Putamen (tissue), 1 donor: ENCODE measurements at regions not wholly inside any gene's neighbourhood (a gene's known extent, or its start where the extent isn't known, plus 50 kb on each side); places are given as distances from the start of the nearest gene placed in this dataset.
A peak's percentile ranks its signal among the peaks of the same experiment; 100 is the strongest.
"Not testable (repeated sequence)": the region's sequence is repeated elsewhere in the genome, so short reads cannot be mapped to it uniquely, and the experiment has no call there.

Experiments used
- DNase-seq: peaks from one replicate; pipeline ENCODE4 v3.0.0-alpha.2; 2016; ENCODE audit warnings: low spot score

DNA sequence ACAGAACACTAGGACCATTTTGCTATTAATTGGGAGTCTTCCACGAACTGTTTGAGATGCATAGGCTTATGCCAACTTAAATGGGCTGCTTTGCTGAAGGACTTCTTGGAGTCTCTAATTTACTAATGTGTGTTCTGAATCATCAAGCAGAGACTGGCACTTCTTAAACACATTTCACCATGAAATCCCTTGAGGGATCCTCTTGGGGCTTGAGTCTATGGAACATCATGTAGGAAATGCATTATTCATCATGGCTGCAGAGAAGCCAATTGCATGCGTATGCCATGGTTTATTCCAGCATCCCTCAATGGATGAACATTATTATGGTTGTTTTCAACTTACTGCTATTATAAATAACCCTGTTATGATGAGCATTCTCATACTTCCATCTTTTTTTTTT lies 73.4 kb downstream of the FGD2 start:
- no peak for DNase-seq

GRCh38 chr6:37081042-37081607 lies 75.7 kb downstream of the FGD2 start:
- no peak for DNase-seq

DNA sequence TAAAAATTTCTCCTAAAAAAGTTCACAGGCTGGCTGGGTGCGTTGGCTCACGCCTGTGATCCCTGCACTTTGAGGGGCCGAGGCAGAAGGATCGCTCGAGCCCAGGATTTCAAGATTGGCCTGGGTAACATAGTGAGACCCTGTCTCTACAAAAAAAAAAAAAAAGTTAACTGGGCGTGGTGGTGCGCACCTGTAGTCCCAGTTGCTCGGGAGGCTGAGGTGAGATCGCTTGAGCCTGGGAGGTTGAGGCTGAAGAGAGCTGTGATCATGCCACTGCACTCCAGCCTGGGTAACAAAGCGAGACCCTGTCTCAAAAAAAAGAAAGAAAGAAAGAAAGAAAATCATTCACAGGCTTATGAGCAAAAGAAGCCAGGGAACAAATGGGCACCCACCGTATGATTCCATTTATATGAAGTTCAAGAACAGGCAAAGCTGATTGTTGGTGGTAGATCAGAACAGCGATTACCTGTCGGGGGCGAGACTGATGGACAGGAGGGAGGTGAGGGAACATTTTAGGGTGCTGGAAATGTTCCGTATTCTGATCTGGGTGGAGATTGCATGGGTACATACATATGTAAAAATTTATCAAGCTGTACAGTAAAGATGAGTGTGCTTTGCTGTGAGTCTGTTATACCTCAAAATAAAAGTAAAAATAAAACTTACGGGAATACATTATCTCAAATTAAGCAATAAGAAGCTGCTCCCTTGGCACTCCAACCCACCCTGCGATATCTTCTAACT lies 77.1 kb downstream of the FGD2 start:
- DNase-seq = no peak

- DNase-seq = peak; percentile 51
Observed at GRCh38 chr6:37083243-37084138, 78.0 kb downstream of the FGD2 start.

- not testable (repeated sequence) for DNase-seq
Observed at GRCh38 chr6:37084665-37085064, 79.2 kb downstream of the FGD2 start.

GRCh38 chr6:37085198-37085597 lies 79.7 kb downstream of the FGD2 start:
- DNase-seq = no peak

DNA sequence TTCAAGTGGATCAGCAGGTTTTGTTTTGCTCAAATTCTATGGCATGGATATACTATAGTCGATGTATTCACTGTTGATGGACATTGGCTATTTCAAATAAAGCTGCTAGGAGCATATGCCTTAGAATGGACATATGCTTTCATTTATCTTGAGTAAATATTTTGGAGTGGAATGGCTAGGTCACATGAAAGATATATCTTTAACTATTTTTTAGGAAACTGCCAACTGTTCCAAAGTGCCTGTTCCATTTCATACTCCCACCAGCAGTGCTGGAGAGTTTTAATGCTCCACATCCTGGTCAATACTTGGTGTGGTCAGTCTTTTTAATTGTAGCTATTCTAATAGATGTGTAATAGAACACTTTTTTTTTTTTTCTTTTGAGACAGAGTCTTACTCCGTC lies 81.1 kb upstream of the PIM1 start:
- DNase-seq = no peak

GRCh38 chr6:37089783-37090182 lies 80.2 kb upstream of the PIM1 start:
- no peak for DNase-seq

DNA sequence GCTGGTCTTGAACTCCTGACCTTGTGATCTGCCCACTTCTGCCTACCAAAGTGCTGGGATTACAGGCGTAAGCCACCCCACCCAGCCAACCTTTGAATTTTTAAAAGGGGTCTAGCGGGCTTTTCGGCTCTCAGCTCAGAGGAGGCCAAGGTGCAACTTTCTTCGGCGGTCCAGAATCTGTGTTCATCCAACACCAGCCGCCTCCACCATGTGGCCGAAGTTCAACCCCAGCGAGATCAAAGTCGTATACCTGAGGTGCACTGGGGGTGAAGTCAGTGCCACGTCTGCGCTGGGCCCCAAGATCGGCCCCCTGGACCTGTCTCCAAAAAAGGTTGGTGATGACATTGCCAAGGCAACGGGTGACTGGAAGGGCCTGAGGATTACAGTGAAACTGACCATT lies 78.8 kb upstream of the PIM1 start:
- DNase-seq = not testable (repeated sequence)

DNA sequence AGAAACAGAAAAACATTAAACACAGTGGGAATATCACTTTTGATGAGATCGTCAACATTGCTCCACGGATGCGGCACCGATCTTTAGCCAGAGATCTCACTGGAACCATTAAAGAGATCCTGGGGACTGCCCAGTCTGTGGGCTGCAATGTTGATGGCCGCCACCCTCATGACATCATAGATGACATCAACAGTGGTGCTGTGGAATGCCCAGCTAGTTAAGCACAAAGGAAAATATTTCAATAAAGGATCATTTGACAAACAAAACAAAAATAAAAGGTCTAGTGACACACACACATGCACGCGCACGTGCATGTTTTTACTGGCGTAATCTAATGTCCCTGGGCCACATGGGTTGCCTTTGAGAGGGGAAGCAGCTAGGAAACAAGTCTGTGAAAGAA lies 78.4 kb upstream of the PIM1 start:
- DNase-seq = not testable (repeated sequence)

DNA sequence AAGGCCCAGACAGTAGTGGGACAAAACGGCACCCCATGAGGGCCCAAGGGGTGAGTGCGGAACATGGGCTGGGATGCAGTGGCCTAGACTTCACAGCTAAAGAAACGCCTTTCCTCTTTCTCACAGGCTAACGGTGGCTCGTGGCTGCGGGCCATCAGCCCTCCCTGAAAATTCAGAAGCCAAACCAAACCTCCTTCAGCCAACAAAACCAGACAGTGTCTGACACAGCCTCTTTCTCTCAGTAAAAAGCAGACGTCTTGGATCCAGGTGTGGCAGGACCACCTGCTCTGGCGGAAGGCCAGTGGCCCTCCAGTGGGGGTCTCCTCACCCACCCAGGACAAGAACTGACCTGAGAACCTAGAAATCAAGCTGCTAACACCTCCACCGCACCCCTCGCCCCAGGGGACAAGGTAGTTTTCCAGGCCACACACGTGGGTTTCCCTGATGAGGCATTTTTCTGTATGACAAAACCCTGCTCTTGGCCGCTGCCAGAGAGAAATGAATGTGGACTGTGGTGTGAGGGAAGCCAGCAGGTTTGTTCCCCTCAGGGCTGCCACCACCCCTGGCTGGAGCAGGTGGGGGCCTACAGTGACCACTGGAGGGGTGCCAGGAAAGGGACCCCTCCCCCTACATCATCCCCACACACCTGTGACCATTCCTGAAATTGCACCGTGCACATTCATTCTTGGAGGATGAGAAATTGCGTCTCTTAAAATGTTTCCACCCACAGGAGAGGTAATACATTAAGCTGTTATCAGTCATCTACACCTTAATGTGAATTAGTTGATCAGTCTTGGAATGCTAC lies 76.8 kb upstream of the PIM1 start:
- DNase-seq = no peak

DNA sequence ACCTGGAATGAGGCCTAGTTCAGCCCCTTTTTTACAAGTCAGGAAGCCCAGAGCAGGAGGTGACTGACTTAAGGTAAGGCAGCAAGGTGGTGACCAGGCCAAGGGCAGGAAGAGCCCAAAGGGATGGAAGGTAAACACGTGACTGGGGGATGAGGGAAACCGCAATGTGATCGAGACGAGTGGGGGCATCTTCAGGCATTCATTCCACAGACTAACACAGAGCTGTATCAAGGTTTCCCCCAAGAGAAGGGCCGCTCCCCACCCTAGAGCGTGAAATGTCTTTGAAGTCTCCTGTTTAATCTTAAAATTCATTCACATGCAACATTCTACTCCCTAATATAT lies 76.3 kb upstream of the PIM1 start:
- DNase-seq = no peak

GRCh38 chr6:37095997-37096396 lies 74.0 kb upstream of the PIM1 start:
- no peak for DNase-seq

DNA sequence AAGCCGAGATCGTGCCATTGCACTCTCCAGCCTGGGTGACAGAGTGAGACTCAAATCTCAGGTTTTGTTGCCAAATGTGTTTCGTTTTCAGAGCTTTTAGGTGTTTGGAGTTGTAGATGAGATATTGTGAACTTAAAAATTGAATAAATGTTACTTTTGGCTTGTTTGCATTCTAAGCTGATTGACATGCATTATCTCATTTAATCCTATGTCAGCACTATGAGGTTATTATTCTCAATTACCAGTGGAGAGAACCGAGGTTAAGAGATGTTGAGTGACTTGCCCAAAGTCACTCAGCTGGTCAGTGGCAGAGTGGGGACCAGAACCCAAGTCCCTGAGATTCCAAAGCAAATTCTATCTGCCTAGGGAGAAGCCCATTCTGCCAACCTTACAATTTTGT lies 72.6 kb upstream of the PIM1 start:
- DNase-seq = no peak

DNA sequence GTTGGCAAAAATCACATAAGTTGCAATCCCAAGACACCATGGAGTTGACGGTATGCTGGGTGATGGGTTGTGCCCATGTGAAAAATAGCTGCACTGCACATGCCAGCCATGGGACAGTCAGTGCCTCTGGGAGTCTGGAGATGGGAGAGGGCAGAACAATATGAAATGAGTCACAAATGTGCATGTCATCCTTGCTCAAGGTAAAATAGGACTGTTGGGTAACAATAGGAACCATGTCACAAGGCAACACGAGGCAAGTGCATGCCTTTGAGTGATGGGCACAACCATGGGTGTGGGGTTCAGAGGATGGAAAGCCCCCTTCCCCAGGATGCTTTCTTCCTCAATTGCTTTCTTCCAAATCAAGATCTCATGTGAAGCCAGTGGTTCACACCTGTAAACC lies 70.5 kb upstream of the PIM1 start:
- DNase-seq = no peak

DNA sequence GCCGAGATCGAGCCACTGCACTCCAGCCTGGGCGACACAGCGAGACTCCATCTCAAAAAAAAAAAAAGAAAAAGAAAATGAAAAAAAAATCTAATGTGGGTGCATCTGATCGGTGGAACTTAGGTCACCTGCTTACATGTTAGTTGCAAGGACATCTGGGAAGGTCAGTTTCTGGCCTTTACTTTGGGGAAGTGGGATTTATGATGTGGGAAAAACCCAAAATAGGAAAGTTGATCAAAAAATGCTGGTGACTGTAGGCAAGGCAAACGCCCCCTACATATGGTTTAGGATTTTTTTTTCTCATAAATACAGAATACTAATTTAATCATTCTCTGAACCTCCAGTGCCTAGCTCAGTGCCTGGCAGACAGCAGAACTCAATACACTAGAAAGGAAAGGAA lies 69.2 kb upstream of the PIM1 start:
- DNase-seq = no peak

GRCh38 chr6:37101991-37102298 lies 68.0 kb upstream of the PIM1 start:
- DNase-seq = no peak

DNA sequence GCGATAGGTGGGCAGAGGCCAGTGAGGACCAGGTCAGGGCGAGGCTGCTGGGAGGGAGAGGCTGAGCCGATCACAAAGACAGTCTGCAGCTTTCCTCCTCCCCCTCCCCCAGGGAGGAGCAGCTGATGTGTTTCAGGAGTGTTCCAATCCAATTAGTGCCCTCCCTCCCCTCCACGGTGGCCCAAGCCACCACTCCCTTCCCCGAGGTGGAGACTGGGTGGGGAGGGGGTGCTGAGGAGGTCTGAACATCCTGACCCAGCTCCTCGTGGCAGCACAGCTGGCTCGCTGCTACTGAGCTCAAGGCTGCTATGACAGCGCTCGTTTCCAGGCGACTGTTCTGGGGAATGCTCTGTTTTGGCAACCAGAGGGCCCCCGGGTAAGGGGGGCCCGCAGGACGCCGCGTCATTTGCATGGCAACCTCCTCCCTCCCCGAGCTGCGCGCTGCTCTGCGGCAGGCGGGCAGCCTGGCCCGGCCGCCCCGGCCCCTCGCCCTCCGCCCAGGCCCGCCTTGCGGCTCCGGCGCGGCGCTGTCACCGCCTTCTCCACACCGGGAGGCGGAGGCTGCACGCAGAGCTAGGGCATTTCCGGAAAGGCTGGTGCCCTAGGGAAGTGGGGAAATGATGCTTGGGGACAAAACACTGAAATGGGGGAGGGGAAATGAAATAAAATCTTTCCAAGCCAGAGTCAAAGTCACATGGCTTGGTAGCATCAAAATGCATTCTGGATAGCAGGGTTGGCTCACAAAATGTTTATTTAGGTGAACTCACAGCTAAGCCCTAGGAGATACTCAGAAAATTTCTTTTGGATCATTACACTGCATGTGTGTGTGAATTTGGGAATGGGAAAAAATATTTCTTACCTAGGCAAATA lies 67.4 kb upstream of the PIM1 start:
- DNase-seq = peak; percentile 93

DNA sequence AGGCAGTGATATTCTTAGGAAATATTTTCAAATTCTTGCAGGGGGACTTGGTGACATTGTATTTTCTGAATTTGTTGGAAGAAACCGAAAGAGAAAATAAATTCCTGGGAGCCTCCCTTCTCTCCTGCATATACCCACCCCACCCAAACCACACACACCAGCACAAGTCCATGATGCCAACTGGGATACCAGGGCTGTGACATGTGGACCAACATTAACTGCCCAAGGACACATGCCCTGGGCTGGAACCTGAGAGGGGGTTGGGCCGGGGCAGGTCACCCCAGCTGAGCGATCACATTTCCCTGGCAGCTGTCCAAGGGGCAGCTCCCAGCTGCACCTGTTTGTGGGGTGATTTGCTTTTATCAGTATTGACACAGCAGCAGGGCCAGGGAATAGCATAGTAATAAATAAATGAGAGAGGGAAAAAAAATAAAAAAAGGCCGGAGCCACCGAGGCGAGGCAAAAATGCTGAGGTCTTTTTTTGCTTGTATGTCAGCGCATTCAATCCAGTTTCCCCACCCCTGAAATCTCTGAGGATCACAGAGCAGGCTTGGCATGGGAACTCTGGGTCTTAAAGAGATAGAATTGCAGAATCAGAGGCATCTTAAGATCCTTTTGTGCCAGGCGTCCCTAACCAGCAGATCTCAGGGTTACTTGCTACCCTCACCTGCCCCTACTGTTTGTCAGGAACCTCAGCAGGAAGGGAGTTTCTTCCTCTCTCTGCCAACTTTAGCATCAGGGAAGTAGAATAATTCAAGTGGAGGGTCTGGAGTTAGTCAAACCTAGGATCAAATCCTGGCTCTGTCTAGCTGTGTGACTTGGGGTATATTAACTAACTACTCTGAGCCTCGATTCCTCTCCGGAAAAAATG lies 66.5 kb upstream of the PIM1 start:
- DNase-seq = no peak

DNA sequence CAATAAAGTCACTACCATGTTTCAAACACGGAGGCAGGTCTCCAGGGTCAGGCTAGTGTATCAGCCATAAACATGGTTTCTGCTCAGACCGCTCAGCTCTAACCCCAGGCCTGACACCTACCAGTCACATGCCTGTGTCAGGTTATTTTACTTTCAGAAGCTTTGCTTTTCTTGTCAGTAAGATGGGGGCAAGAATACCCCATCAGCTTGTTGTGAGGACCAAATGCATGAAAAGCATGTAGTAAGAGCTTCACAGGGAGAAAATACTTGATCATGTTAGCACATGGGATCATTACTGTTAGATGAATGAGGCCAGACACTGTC lies 65.2 kb upstream of the PIM1 start:
- no peak for DNase-seq
